Suppressor macrophage treated with lipopolysaccharide for 4 hours (primary cell): ENCODE measurements at regions not wholly inside any gene's neighbourhood (a gene's known extent, or its start where the extent isn't known, plus 50 kb on each side); places are given as distances from the start of the nearest gene placed in this dataset.

Source experiments
- DNase-seq: peaks from one replicate; pipeline ENCODE4 v3.0.0-alpha.2; 2020

DNA sequence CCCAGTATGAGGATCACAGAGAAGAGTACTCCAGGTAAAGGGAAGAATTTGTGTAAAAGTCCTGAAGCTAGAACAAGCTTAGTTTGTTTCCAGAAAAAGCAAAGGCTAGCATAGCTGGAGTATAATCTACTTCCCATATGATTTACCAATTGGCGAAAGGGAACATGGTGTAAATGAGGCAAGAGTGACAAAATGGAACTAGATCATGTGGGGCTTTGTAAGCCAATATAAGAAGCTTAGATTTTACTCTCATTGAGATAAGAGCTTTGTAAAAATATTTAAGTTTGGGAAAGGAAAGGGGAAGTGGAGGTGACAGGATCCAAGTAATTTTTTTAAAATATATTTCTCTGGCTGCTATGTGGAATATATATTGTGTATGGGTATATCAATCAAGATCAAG lies 234.9 kb downstream of the KCTD12 start:
- peak; percentile 23 for DNase-seq

DNA sequence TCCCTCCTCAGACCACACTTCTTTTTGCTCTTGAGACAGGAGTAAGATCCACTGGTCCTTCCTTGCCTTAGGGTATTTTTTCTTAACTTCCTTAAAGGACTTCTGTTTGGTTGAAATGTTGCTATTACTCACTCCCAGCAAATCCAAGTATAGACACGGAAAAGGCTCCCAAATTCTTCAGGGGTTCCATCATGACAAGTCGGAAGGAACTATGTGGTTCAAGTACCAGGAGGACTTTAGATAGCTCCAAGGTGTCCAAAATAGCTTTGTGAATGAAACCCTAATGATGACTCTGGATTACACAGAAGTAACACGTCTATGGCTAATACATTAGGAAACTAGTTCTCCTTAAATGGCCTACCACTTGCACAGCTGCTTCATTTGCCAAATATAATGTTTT lies 238.7 kb downstream of the KCTD12 start:
- DNase-seq, result no peak

GRCh38 chr13:76646946-76647345 lies 239.3 kb downstream of the KCTD12 start:
- no peak for DNase-seq

DNA sequence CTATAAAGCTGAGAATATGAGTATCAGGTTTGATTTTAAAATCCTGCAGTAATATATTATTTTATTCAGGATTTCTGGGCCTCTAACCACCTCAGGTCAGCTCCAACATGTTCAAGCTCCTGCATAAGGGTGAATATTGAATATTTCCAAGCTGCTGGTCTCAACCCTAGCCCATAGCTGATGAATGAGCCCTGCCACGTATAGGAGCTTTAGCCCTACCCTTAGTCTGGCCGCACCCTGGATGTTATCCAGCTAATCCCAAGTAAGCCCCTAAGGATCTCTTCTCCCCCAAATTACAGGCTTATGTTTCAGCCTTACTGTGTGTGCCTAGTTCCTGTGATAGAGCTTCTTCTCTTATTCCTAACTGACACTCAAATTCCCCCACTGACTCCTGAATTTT lies 240.6 kb downstream of the KCTD12 start:
- no peak for DNase-seq

DNA sequence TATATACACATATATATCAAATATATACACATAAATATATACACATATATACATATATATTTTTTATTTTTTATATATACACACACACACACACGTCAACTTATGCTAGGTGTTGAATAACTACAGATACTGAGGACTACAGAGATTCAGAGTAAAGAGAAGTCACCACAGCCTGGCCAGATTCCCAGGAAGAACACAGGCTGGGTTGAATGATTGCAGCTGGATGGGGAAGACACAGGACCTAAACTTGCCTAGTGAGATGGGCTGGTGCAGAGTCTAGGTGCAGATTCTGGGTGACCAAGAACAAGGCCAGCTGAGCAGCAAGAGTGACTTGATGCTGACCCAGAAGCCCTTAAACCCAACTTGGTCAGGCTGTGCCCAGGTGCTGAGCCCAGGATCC lies 241.3 kb downstream of the KCTD12 start:
- DNase-seq, result no peak

- no peak for DNase-seq
Observed at GRCh38 chr13:76643596-76643995, 242.6 kb downstream of the KCTD12 start.

GRCh38 chr13:76641056-76641455 lies 245.1 kb downstream of the KCTD12 start:
- DNase-seq, result no peak

- no peak for DNase-seq
Observed at GRCh38 chr13:76638882-76639281, 247.3 kb downstream of the KCTD12 start.

- no peak for DNase-seq
Observed at GRCh38 chr13:76638181-76638580, 248.0 kb downstream of the KCTD12 start.

DNA sequence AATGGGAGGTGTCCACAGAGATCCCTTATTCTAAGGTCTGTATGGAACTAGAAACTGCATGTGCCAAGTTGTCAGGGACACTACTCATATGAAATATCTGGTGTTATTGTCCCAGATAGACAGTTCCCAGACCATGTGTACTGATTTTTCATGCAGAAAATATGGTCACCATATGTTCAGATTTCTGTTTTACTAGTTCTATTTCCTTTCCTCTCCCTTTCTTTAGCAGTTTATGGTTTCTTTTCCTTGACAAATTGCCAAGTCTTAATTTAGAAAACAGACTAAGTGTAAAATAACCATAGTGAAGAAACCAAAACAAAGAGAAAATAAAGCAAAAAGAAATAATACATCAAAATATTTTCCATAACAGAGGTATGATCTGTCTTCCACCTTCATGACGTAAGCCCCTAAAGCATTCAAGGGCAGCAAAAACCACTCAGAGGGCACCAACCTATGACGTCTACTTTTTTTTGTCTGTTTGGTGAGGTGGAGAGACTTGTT lies 248.5 kb downstream of the KCTD12 start:
- no peak for DNase-seq

- DNase-seq, result no peak
Observed at GRCh38 chr13:76636829-76637228, 249.4 kb downstream of the KCTD12 start.

- no peak for DNase-seq
Observed at GRCh38 chr13:76635232-76636230, 250.7 kb downstream of the KCTD12 start.

GRCh38 chr13:76634431-76635191 lies 251.6 kb downstream of the KCTD12 start:
- no peak for DNase-seq

GRCh38 chr13:76632401-76633044 lies 253.7 kb downstream of the KCTD12 start:
- DNase-seq, result no peak

DNA sequence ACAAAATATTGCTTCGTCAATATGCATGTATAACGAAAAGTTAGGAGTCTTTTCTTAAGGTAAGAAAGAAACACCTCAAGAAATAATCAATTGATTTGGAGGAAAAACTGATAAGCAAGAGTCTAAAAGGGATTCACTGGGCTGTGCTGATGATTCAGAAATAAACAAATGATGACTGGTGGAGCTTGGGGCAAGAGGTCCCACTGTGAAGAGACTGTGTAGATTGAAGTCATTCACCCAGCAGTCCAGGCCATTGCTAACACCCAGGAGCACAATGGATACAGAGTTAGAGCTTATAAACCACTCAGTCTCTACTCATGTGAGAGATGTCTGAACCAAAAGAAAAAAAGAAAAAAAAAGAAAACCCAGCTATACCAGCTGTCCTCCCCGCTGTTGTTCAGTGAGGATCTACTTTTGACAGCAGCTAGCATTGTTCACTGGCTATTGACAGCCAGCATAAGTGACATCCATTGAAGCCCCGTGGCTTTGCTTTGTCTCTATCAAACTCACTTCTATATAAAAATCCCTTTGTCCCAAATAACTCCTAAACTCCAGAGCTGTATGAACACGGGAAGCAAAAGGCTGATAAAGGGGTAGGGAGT lies 255.5 kb downstream of the KCTD12 start:
- DNase-seq, result no peak

DNA sequence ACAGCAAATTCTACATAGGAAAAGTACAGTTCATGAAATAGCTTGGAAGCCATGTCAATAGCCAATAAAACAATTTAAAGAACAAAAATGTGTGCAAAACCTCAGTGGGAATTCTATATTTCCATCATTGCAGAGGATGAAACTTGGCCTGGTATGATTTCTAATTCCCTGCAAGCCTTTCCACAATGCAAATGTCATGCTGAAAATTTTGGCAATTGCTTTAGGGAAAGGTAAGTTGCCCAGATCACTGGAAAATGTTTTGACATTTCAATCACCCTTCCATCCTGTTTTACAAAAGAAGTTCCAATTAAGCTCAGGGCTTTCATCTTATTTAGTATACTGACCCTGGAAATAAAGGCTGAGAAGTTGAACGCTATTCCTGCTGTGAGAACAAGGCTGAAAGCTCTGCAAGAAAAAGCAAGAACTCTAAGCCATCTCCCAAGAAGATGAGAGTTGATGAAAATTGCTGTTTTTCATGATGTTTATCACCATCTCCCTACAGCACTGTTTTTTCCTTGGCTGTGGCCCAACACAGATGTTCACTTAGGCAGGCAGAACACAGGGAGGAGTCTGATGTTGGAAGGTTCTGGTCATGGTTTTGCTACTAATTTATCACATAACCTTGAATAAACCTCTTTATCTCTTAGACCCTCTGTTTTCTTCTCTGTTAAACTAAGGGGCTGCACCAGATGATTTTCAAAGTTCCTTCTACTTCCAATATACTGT lies 263.7 kb downstream of the KCTD12 start:
- no peak for DNase-seq

GRCh38 chr13:76621705-76622104 lies 264.5 kb downstream of the KCTD12 start:
- DNase-seq, result no peak

DNA sequence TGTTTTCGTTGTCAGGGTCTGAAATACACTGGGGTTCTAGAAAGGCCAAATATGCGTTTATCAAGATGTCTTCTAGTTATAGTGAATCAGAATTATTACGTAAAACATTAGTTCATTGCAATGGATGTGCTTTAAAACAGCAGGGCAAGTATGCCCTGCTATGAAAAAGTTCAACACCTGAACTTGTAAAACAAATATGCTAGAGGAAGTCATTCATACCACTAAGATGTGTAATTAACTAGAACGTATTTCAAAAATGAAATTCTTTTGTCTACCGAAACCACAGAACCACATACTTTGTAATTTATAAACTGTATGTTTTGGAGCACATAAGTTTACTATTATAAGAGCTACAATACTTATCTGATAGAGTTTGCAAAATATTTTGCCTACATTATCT lies 266.2 kb downstream of the KCTD12 start:
- DNase-seq, result no peak

- DNase-seq, result no peak
Observed at GRCh38 chr13:76619631-76620030, 266.6 kb downstream of the KCTD12 start.

- no peak for DNase-seq
Observed at GRCh38 chr13:76610819-76611415, 275.3 kb downstream of the KCTD12 start.

DNA sequence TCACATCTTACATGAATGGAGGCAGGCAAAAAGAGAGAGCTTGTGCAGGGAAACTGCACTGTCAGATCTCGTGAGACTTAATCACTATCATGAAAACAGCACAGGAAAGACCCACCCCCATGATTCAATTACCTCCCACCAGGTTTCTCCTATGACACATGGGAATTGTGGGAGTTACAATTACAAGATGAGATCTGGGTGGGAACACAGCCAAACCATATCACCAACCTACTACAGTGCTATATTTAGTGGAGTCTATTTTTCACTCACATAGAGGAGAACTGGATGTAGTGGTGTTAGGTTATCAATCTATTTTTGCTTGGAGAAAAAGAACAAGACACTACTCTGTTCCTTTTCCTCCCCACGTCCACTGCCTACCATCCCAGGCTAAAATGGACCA lies 276.6 kb downstream of the KCTD12 start:
- no peak for DNase-seq

GRCh38 chr13:76607866-76608265 lies 278.3 kb downstream of the KCTD12 start:
- no peak for DNase-seq
